Stomach smooth muscle (tissue), 2 donors: ENCODE measurements at regions not wholly inside any gene's neighbourhood (a gene's known extent, or its start where the extent isn't known, plus 50 kb on each side); places are given as distances from the start of the nearest gene placed in this dataset.

Source experiments
- H3K27ac ChIP-seq: one replicate; pipeline ENCODE4 v1.7.0; 2013; ENCODE audit warnings: mild to moderate bottlenecking, low read length, inconsistent platforms
- H3K27me3 ChIP-seq, 2 donors: one replicate each; pipeline ENCODE4 v1.7.0; 2013; ENCODE audit warnings: low read length in 2 of 2; ENCODE audit not compliant: insufficient read depth in 2 of 2, control insufficient read depth in 1 of 2
- H3K36me3 ChIP-seq, 2 donors: one replicate each; pipeline ENCODE4 v1.7.0; 2013; ENCODE audit warnings: low read length in 2 of 2; ENCODE audit not compliant: control insufficient read depth in 2 of 2, insufficient read depth in 2 of 2
- H3K4me1 ChIP-seq: one replicate; pipeline ENCODE4 v1.7.0; 2013; ENCODE audit warnings: low read length; ENCODE audit not compliant: control insufficient read depth, insufficient read depth
- H3K4me3 ChIP-seq, 2 donors: one replicate each; pipeline ENCODE4 v1.7.0; 2013; ENCODE audit warnings: low read length in 2 of 2
- H3K9ac ChIP-seq, 2 donors: one replicate each; pipeline ENCODE4 v1.7.0; 2013; ENCODE audit warnings: low read length in 2 of 2, mild to moderate bottlenecking in 1 of 2
- H3K9me3 ChIP-seq, 2 donors: one replicate each; pipeline ENCODE4 v1.7.0; 2013; ENCODE audit warnings: low read length in 2 of 2; ENCODE audit not compliant: control insufficient read depth in 2 of 2
- donor health status: healthy.
- donor health status: Pancreatic carcinoma.

DNA sequence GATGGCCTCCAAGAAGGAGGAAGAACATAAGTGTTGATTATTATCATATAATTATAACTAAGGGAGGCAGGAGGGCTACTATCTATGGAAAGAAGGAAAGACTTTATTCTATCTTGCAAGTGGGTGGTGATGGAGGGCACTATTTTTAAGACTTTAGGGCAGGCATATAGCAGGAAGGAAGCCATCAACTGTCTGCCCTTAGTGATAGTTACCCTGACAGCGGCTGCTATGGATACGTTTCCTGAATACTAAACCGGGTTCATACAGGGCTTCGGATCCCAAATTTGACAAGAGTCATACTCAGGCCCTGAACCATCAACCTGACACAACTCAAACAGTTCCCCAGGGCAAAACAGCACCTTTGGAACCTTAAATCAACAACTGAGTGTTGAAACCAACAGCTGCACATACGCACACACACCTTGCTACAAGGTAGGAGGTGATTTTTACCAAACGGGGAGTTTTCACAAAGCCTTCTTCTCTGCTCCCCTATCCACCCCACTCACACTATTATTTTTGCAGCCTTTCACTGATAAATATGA lies 397.2 kb downstream of the OMA1 start:
- H3K27ac ChIP-seq = no peak overlapping the region
- no peaks in the 10 kb centered on the region for H3K36me3 ChIP-seq
- no peak overlapping the region for H3K9ac ChIP-seq
- no peaks in the 10 kb centered on the region for H3K9me3 ChIP-seq
- no peak overlapping the region for H3K4me3 ChIP-seq
- no peaks in the 10 kb centered on the region for H3K27me3 ChIP-seq
- peaks cover 5% of the 10 kb centered on the region for H3K4me1 ChIP-seq

DNA sequence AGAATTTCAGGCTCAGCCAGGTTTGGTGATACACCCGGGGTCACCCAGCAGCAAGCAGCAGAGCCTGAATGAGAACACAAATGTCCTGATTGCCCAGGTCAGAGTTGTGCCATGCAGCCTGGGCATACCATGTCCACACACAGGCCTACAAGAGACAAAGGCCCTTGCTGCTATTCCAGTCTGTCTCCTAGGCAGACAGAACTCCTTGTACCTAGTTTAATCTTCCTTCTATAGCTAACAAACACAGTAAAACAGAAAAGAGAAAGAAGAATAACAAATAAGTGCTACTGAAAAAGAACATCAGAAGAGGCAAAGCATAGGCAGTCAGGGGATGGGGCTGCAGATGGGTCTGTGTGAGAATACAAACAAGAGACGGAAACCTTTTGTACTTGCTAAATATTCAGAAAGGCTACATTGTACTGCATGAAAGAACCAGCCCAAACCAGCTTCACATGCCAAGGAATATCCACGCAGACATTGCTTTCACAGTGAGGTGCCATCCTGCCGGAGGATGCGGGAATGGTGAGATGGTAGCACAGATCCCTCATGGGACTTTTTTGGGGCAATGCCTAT lies 401.7 kb downstream of the OMA1 start:
- Histone ChIP-seq H3K9me3 (no peaks in the 10 kb centered on the region), H3K27me3 (no peaks in the 10 kb centered on the region), H3K36me3 (no peaks in the 10 kb centered on the region), H3K9ac (no peak overlapping the region), H3K4me1 (peaks cover 5% of the 10 kb centered on the region), H3K27ac (no peak overlapping the region), H3K4me3 (no peak overlapping the region)

DNA sequence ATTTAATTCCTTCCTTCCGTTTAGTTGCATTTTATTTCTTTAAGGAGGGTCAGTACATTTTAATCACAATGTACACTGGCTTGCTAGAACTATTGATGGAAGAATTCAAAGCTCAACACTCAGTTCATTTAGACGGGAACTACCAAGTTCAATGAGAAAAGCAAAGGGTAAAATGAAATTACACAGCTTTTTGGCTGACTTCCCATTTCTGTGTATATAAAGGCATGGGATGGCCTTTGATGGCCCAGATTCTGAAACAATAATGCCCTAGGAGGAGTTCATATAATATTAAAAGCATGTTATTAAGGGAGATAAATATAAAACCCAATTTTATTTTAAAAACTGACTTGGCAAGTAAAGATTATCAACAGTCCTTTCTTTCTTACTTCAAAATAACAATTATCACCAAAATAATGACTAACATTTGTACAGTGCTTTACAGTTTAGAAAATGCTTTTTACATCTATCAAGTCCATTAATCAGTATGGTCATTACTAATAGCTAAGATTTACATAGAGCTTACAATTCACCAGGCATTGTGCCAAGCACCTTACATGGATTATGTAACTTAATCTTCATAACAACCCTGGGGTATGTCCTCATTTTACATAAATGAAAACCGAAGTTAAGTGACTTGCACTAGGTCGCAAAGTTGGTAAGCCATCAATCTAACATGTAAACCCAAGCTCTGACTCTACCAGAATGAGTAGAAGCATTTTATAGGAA lies 402.4 kb downstream of the OMA1 start:
- H3K9me3 ChIP-seq = no peaks in the 10 kb centered on the region

GRCh38 chr1:58136387-58136786 lies 410.1 kb downstream of the OMA1 start:
- H3K36me3 ChIP-seq = no peaks in the 10 kb centered on the region
- H3K4me1 ChIP-seq = no peaks in the 10 kb centered on the region
- H3K27me3 ChIP-seq = no peaks in the 10 kb centered on the region
- H3K9me3 ChIP-seq = no peaks in the 10 kb centered on the region
- H3K27ac ChIP-seq = no peak overlapping the region
- H3K4me3 ChIP-seq = no peak overlapping the region
- no peak overlapping the region for H3K9ac ChIP-seq

More for the DNA sequence above, 402.4 kb downstream of the OMA1 start:
- Histone ChIP-seq H3K27me3 (no peaks in the 10 kb centered on the region), H3K27ac (no peak overlapping the region), H3K4me1 (peaks cover 5% of the 10 kb centered on the region), H3K36me3 (no peaks in the 10 kb centered on the region), H3K4me3 (no peak overlapping the region), H3K9ac (no peak overlapping the region)

GRCh38 chr1:58135821-58136321 lies 410.7 kb downstream of the OMA1 start:
- Histone ChIP-seq H3K27ac (no peak overlapping the region), H3K36me3 (no peaks in the 10 kb centered on the region)

DNA sequence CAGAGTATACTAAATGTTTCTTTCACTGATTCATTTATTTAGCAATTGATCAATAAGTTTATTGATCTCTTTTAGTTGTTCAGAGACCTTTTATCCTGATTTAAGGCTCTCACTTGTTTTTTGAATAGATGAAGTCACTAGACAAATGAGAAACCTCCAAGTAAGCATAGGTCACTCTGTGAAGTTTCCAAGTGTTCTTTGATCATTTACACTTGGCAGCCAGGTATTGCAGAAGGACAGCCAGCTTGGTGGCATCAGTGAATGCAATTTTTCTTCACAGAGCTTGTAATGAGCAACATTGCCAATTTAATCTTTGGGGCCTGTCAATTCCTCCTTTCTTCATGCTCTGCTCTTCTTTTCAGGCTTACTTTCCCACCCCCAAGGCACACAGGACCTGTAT lies 413.0 kb downstream of the OMA1 start:
- no peak overlapping the region for H3K9ac ChIP-seq
- H3K27me3 ChIP-seq = no peaks in the 10 kb centered on the region
- no peak overlapping the region for H3K27ac ChIP-seq
- no peaks in the 10 kb centered on the region for H3K9me3 ChIP-seq
- no peaks in the 10 kb centered on the region for H3K36me3 ChIP-seq
- no peaks in the 10 kb centered on the region for H3K4me1 ChIP-seq
- H3K4me3 ChIP-seq = no peak overlapping the region

More at GRCh38 chr1:58135821-58136321, 410.7 kb downstream of the OMA1 start:
- Histone ChIP-seq H3K27me3 (no peaks in the 10 kb centered on the region), H3K9me3 (no peaks in the 10 kb centered on the region), H3K4me1 (no peaks in the 10 kb centered on the region), H3K4me3 (no peak overlapping the region), H3K9ac (no peak overlapping the region)

DNA sequence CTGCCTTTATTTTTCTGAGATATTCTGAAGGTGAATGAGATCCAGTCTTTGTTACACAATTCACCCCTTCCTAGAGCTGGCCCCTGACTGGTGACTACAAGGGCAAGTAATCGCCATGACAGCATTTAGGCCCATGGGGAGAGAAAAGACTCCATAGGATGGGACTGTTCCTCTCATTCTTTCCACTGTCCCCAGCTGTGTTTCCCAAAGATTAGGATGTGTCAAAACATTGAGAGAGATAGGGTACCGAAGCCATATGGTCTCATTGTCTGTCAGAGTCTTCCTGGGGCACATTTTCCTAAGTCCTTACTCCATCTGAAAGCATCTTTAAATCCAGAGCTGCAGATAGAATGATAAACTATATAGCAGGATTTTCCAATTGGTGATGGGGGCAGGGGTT lies 423.5 kb downstream of the OMA1 start:
- Histone ChIP-seq H3K4me1 (no peaks in the 10 kb centered on the region), H3K9ac (no peak overlapping the region), H3K9me3 (no peaks in the 10 kb centered on the region), H3K27ac (no peak overlapping the region), H3K4me3 (no peak overlapping the region), H3K27me3 (no peaks in the 10 kb centered on the region), H3K36me3 (no peaks in the 10 kb centered on the region)

DNA sequence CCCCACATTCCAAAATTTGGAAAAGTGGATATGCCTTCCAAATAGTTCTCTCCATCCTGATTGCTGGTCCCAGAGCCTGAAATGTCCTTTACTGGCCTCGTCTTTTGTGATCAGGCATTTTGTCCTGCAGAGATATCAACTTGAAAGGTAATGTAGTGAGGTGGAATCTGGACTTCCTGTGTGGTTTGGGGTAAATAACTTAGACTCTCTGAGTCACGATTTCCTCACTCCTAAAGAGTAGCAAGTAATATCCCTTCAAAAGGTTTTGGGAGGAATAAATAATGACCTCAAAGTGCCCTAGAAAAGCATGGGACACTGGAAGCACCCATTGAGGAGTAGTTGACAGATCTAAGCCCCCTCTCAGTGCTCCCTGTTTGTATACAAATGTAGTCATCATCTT lies 426.6 kb downstream of the OMA1 start:
- H3K9me3 ChIP-seq = no peaks in the 10 kb centered on the region
- H3K4me3 ChIP-seq = no peak overlapping the region
- no peaks in the 10 kb centered on the region for H3K36me3 ChIP-seq
- H3K27ac ChIP-seq = no peak overlapping the region
- H3K27me3 ChIP-seq = no peaks in the 10 kb centered on the region
- H3K4me1 ChIP-seq = no peaks in the 10 kb centered on the region
- no peak overlapping the region for H3K9ac ChIP-seq

- Histone ChIP-seq H3K36me3 (no peaks in the 10 kb centered on the region), H3K4me1 (no peaks in the 10 kb centered on the region), H3K4me3 (no peak overlapping the region), H3K27ac (no peak overlapping the region), H3K9ac (no peak overlapping the region), H3K9me3 (no peaks in the 10 kb centered on the region), H3K27me3 (no peaks in the 10 kb centered on the region)
These were observed 430.2 kb downstream of the OMA1 start for GRCh38 chr1:58116284-58116683.

- Histone ChIP-seq H3K9me3 (peaks cover 0 to 3% of the 10 kb centered on the region in 2 donors), H3K27ac (no peak overlapping the region), H3K27me3 (no peaks in the 10 kb centered on the region)
These were observed 436.8 kb downstream of the OMA1 start for GRCh38 chr1:58109646-58110200.

GRCh38 chr1:58108783-58109182 lies 437.7 kb downstream of the OMA1 start:
- H3K9me3 ChIP-seq = peaks cover 0 to 3% of the 10 kb centered on the region in 2 donors
- H3K9ac ChIP-seq = no peak overlapping the region
- H3K4me1 ChIP-seq = no peaks in the 10 kb centered on the region
- no peak overlapping the region for H3K27ac ChIP-seq
- H3K27me3 ChIP-seq = no peaks in the 10 kb centered on the region
- no peak overlapping the region for H3K4me3 ChIP-seq
- no peaks in the 10 kb centered on the region for H3K36me3 ChIP-seq

More at GRCh38 chr1:58109646-58110200, 436.8 kb downstream of the OMA1 start:
- no peaks in the 10 kb centered on the region for H3K4me1 ChIP-seq
- H3K4me3 ChIP-seq = no peak overlapping the region
- H3K36me3 ChIP-seq = no peaks in the 10 kb centered on the region
- H3K9ac ChIP-seq = no peak overlapping the region
